Esophagus squamous epithelium (tissue), 5 donors: ENCODE measurements at regions not wholly inside any gene's neighbourhood (a gene's known extent, or its start where the extent isn't known, plus 50 kb on each side); places are given as distances from the start of the nearest gene placed in this dataset.

Experiments
- DNase-seq: peaks from one replicate; lab custom pipeline; 2025; lab: John Stamatoyannopoulos, UW
- H3K27ac ChIP-seq, 4 donors: fragments of 200-600 bp; sonication (generic); one replicate each; pipeline ENCODE4 v1.5.1; 2016 to 2019; ENCODE audit warnings: mild to moderate bottlenecking in 1 of 4
- H3K27me3 ChIP-seq, 4 donors: fragments of 200-600 bp; sonication (generic); 1 replicate in 3 of 4; 2 replicates in 1 of 4; pipeline versions ENCODE4 v1.5.1 to v1.6.0; 2017 to 2021; ENCODE audit warnings: antibody characterized with exemption in 1 of 4
- H3K36me3 ChIP-seq, 3 donors: fragments of 200-600 bp; sonication (generic); one replicate each; pipeline ENCODE4 v1.5.1; 2016 to 2019
- H3K4me1 ChIP-seq, 3 donors: fragments of 200-600 bp; sonication (generic); one replicate each; pipeline ENCODE4 v1.5.1; 2017 to 2019
- H3K4me3 ChIP-seq, 4 donors: fragments of 200-600 bp; sonication (generic); 1 replicate in 3 of 4; 2 replicates in 1 of 4; pipeline ENCODE4 v1.5.1; 2016 to 2019; ENCODE audit warnings: mild to moderate bottlenecking in 2 of 4, moderate library complexity in 1 of 4
- H3K9me3 ChIP-seq, 3 donors: fragments of 200-600 bp; sonication (generic); one replicate each; pipeline ENCODE4 v1.5.1; 2016 to 2019
- POLR2A ChIP-seq, 4 donors: fragments of 450-650 bp; IDR thresholded peaks; one replicate each; pipeline ENCODE4 v1.6.1; 2017; ENCODE audit warnings: antibody characterized with exemption in 4 of 4, mild to moderate bottlenecking in 4 of 4, moderate library complexity in 3 of 4
- WGBS, 2 donors: methylation state at CpG; one replicate each; pipeline ENCODE4 v1.1.5; 2018; 5-methylcytosine and 5-hydroxymethylcytosine counted together
- intact Hi-C: fragments of 100-400 bp; cut with DNase I; formaldehyde crosslinking; loops from one replicate; pipeline ENCODE4 v1.15.0; 2022
- TF ChIP-seq, protein P1 (sequence below), 6 experiments: fragments of 450-650 bp in 4 of 6; fragments of 200-600 bp in 2 of 6; sonication (generic) in 2 of 6; IDR thresholded peaks; one replicate each; pipeline ENCODE4 v1.5.1; 2016 to 2019; ENCODE audit warnings: antibody characterized with exemption in 6 of 6, mild to moderate bottlenecking in 4 of 6, moderate library complexity in 4 of 6
- donor health status: DM: yes; HTN: yes; CAD: no.

DNA sequence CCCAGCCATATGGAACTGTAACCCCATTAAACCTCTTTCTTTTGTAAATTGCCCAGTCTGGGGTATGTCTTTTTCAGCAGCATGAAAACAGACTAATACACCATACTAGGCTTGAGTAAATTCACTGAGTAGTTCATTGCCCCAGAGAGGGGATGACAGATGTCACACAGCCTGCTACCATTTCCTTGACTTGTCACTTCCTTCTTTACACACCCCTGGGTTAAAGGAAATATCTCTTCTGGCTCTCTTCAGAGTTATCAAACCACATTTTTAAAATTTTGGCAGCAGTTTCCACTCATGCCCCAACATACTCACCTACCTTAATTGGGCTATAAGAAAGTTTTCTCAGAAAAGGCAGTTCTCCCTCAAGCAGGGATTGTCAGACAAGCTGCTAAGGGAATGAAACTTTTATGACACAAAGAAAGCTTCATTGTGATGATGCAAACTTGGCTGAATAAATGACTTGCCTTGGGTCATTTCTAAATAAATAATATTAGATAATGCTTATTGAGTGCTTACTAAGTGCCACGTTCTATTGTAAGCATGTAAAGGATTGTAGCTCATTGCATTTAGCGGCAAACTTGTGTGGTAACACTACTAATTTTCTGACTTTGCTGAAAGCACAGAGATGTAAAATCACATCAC, 68.0 kb upstream of the RBMS3 start:
- no peaks in the 10 kb centered on the region for H3K4me1 ChIP-seq
- no peak overlapping the region for H3K4me3 ChIP-seq
- no peaks in the 10 kb centered on the region for H3K27me3 ChIP-seq
- DNase-seq, result no peak
- TF ChIP-seq POLR2A (IDR thresholded peaks at IDR 0.05), result no peak
- no peak overlapping the region for H3K27ac ChIP-seq
- intact Hi-C loops, result no loop called here
- 63 to 72% methylated on average over 2 of the region's 2 CpGs for WGBS, 2 donors
- H3K9me3 ChIP-seq, result no peaks in the 10 kb centered on the region
- H3K36me3 ChIP-seq, result no peaks in the 10 kb centered on the region

DNA sequence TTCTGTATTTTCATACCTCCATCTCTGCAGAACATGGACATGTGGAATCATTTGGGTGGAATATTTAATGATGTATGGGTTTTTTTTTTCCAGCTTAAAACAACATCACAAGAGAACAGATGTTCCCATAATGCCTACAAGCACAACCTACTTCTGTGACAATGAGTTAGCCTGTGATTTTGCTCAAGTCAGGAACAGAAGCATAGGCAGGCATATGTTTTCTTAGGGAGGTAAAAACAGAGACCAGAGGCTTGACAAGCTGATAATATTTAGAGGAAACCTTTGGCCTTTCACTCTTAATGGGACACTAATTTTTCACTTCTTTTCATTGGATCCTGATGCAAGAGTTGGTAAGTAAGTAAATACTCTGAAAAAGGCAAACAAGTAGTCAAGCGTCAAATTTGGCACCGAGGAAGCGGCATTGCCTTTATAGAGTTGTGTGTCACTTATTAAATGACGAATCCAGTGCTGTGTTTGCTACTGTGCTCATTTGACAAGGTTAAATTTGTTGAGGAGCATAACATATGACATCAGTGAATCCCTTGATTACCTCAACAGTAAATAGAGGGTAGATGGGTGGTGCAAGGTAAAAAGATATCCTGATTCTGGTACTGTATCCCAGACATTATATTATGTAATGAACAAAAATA, 66.7 kb upstream of the RBMS3 start:
- no peak for TF ChIP-seq POLR2A (IDR thresholded peaks at IDR 0.05)
- TF ChIP-seq, protein P1, sequence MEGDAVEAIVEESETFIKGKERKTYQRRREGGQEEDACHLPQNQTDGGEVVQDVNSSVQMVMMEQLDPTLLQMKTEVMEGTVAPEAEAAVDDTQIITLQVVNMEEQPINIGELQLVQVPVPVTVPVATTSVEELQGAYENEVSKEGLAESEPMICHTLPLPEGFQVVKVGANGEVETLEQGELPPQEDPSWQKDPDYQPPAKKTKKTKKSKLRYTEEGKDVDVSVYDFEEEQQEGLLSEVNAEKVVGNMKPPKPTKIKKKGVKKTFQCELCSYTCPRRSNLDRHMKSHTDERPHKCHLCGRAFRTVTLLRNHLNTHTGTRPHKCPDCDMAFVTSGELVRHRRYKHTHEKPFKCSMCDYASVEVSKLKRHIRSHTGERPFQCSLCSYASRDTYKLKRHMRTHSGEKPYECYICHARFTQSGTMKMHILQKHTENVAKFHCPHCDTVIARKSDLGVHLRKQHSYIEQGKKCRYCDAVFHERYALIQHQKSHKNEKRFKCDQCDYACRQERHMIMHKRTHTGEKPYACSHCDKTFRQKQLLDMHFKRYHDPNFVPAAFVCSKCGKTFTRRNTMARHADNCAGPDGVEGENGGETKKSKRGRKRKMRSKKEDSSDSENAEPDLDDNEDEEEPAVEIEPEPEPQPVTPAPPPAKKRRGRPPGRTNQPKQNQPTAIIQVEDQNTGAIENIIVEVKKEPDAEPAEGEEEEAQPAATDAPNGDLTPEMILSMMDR (IDR thresholded peaks at IDR 0.05), result no peak
- no peaks in the 10 kb centered on the region for H3K4me1 ChIP-seq
- H3K27ac ChIP-seq, result no peak overlapping the region
- no peak overlapping the region for H3K4me3 ChIP-seq
- intact Hi-C loops, result no loop called here
- 93% methylated on average over 4 of the region's 4 CpGs for WGBS, 2 donors
- no peaks in the 10 kb centered on the region for H3K9me3 ChIP-seq
- H3K36me3 ChIP-seq, result no peaks in the 10 kb centered on the region
- no peak for DNase-seq
- H3K27me3 ChIP-seq, result no peaks in the 10 kb centered on the region

DNA sequence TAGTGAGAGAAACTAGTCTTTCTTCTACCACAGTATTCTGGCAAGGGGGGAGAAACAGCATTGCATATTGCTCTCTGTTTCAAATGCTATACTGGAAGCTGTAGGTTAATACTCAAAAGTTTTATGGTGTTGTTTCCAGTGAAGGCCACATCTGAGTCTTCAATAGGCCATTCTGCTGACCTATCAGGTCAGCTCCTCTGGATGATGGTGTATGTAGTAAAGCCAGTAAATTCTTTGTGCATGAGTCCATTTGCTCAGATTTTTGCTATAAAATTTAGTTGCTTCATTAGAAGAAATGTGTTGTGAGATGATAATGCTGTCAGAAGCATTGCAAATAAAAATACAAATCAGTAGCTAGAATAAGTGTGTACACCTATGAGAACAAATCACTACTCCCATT, 64.9 kb upstream of the RBMS3 start:
- Histone ChIP-seq H3K4me1 (no peaks in the 10 kb centered on the region), H3K9me3 (no peaks in the 10 kb centered on the region), H3K4me3 (no peak overlapping the region), H3K36me3 (no peaks in the 10 kb centered on the region), H3K27ac (no peak overlapping the region), H3K27me3 (no peaks in the 10 kb centered on the region)
- intact Hi-C loops, result no loop called here
- TF ChIP-seq, protein P1 (IDR thresholded peaks at IDR 0.05), result no peak
- TF ChIP-seq POLR2A (IDR thresholded peaks at IDR 0.05), result no peak
- DNase-seq, result no peak

DNA sequence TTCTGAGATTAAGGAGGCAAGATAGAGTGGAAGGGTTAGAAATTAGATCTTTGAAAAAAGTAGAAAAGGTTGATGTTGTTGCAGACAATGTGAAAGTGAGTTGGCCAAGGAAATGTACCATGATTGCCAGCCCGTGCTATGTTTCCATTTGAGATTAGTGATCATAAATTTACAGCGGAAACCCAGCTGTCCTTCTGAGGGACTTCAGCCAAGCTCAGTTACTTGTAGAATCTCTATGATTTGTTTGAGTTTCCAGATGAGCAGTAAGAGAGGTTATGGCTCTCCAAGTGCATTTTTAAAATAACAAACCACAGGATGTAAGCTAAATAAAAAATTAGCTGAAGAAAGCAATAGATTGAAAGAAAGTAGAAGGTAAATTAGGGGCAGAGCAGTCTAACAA, 54.2 kb upstream of the RBMS3 start:
- no peak overlapping the region for H3K27ac ChIP-seq
- WGBS, 2 donors, result 25 to 36% methylated on average over 2 of the region's 2 CpGs
- DNase-seq, result no peak

DNA sequence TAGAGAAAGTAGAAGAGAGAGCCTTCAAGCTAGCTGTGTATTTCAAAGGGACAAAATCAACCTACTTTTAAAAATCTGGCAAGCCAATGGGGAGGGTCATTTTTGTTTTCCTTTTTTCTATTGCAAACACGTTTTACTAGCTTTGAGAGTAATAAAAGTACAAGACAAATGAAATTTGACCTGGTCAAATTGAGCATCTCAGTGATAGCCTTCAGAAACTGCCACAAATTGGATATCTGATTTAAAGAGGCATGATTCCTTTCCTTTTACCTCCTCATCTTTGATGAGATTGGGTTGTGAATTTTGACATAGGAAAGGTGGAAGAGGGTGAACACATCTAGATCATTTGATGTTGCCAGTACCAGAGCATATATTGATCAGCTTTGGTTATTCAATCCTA, 53.6 kb upstream of the RBMS3 start:
- no peak for DNase-seq
- Histone ChIP-seq H3K36me3 (no peaks in the 10 kb centered on the region), H3K9me3 (no peaks in the 10 kb centered on the region), H3K4me3 (no peak overlapping the region), H3K4me1 (no peaks in the 10 kb centered on the region), H3K27me3 (no peaks in the 10 kb centered on the region), H3K27ac (no peak overlapping the region)
- TF ChIP-seq, protein P1 (IDR thresholded peaks at IDR 0.05), result no peak
- no peak for TF ChIP-seq POLR2A (IDR thresholded peaks at IDR 0.05)
- 19 to 30% methylated on average over 1 of the region's 1 CpG for WGBS, 2 donors
- intact Hi-C loops, result no loop called here

More for the DNA sequence above, 54.2 kb upstream of the RBMS3 start:
- H3K27me3 ChIP-seq, result no peaks in the 10 kb centered on the region
- intact Hi-C loops, result no loop called here
- H3K9me3 ChIP-seq, result no peaks in the 10 kb centered on the region
- no peak overlapping the region for H3K4me3 ChIP-seq
- no peaks in the 10 kb centered on the region for H3K36me3 ChIP-seq
- no peaks in the 10 kb centered on the region for H3K4me1 ChIP-seq
- no peak for TF ChIP-seq POLR2A (IDR thresholded peaks at IDR 0.05)
- TF ChIP-seq, protein P1 (IDR thresholded peaks at IDR 0.05), result no peak
